Epithelial cell of proximal tubule (primary cell): ENCODE measurements at regions not wholly inside any gene's neighbourhood (a gene's known extent, or its start where the extent isn't known, plus 50 kb on each side); places are given as distances from the start of the nearest gene placed in this dataset.

Source experiments
- DNase-seq: peaks from one replicate; pipeline ENCODE4 v3.0.0-alpha.2; 2011; ENCODE audit warnings: low read depth
- H3K4me3 ChIP-seq: 2 replicates; pipeline ENCODE4 v1.5.1; 2011; ENCODE audit warnings: low read depth, mild to moderate bottlenecking, low read length
- TF ChIP-seq, protein P1 (sequence below): conservative IDR thresholded peaks from 2 replicates; pipeline ENCODE4 v1.5.1; 2012; ENCODE audit warnings: low read depth, mild to moderate bottlenecking, low read length

DNA sequence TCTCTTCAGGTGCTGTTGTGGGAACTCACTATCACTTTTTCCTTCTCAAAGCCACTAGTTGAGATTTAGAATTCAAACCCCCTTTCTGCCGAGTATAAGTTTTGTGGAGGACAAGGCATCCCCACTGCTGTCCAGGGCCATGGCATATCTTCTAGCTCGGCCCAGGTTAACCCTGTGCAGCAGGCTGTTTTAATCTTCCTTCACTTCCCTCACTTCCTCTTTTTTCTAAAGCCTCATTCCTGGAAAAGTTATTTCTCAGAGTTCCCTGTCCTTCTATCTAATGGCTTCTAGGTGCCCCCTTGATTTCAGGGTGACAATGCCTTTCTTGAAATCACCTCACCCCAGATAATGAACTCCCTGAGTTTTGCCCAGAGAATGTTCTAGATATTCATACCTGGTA lies 222.3 kb downstream of the SNX10 start:
- no peak for DNase-seq
- TF ChIP-seq, protein P1, sequence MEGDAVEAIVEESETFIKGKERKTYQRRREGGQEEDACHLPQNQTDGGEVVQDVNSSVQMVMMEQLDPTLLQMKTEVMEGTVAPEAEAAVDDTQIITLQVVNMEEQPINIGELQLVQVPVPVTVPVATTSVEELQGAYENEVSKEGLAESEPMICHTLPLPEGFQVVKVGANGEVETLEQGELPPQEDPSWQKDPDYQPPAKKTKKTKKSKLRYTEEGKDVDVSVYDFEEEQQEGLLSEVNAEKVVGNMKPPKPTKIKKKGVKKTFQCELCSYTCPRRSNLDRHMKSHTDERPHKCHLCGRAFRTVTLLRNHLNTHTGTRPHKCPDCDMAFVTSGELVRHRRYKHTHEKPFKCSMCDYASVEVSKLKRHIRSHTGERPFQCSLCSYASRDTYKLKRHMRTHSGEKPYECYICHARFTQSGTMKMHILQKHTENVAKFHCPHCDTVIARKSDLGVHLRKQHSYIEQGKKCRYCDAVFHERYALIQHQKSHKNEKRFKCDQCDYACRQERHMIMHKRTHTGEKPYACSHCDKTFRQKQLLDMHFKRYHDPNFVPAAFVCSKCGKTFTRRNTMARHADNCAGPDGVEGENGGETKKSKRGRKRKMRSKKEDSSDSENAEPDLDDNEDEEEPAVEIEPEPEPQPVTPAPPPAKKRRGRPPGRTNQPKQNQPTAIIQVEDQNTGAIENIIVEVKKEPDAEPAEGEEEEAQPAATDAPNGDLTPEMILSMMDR, result no peak

DNA sequence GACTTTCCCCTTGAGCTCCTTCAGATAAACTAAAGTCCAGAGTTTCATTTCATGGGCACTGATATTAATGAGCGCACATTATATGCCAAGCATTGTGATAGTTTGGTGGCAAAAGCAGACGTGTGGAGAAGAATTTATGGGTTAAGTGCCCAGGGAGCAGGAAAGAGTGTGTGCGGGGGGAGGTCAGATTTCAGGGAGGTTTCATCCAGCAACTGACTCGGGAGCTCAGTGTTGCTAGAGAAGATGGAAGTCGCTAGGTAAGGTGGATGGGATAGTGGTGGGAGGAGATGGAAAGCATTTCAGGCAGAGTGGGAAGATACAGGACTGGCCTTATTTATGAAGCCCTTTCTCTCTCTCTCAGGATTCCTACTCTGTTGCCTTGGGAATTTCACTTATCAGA lies 223.0 kb downstream of the SNX10 start:
- no peak for DNase-seq
- TF ChIP-seq, protein P1, result no peak
- no peak overlapping the region for H3K4me3 ChIP-seq

More for the DNA sequence above, 222.3 kb downstream of the SNX10 start:
- no peak overlapping the region for H3K4me3 ChIP-seq

DNA sequence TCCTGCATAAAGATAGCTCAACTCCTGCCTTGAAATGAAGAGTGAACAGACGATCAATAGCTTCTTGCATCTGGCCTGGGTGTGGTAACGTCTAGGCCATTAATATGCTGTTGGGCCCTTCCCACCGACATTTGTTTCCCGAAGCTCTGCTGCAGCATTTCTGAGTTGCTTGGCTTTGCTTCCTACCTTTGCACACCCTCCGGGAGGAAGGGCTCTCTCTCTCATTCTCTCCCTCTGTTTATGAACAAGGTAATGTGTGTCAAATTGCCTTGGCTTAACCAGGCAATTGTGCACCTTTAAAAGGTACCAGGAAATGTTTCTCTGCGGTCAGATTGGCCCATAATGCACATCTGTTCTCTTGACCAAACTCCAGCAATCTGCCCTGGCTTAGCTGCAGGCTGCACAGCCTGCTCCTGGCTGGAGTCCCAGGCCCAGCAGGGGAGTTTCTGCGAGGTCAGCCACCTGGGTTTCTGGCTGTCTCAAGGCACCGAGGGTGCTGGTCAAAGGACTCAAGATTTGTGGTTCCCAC lies 223.7 kb downstream of the SNX10 start:
- TF ChIP-seq, protein P1, result no peak
- DNase-seq, result no peak
- no peak overlapping the region for H3K4me3 ChIP-seq

DNA sequence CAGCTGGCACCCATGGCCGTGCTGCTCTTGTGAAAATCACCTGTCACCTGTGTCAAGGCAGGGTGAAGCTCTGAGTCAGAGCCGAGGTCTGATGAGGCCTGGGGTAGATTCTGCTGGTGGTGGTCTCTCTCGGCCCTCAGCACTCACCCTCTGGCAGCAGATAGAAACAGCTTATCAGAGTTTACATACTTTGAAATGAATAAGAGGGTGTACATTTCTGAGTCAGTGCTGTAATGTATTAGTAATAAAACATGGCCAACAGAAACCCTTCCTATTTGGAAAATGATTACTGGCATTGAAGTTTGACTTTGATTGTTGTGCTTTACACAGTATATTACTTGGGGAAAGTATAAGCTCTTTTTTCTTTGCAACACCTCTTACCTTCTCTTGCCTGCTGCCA lies 228.8 kb downstream of the SNX10 start:
- no peak for DNase-seq
- TF ChIP-seq, protein P1, result no peak

DNA sequence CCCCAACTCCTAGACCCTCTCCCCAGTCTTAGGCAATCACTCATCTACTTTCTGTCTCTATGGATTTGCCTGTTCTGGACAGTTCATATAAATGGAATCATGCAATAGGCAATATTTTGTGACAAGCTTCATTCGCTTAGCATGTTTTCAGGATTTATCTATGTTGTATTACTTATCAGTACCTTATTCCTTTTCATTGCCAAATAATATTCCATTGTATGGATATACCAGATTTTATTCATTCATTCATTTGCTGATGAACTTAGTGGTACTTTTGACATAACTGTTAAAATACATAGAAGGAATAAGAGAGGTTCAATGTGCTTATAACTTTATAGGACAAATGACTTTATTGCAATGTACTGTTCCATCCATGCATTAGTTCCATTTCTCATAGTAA lies 231.0 kb downstream of the SNX10 start:
- no peak for DNase-seq
- TF ChIP-seq, protein P1, result no peak
- no peak overlapping the region for H3K4me3 ChIP-seq

More for the DNA sequence above, 228.8 kb downstream of the SNX10 start:
- no peak overlapping the region for H3K4me3 ChIP-seq

DNA sequence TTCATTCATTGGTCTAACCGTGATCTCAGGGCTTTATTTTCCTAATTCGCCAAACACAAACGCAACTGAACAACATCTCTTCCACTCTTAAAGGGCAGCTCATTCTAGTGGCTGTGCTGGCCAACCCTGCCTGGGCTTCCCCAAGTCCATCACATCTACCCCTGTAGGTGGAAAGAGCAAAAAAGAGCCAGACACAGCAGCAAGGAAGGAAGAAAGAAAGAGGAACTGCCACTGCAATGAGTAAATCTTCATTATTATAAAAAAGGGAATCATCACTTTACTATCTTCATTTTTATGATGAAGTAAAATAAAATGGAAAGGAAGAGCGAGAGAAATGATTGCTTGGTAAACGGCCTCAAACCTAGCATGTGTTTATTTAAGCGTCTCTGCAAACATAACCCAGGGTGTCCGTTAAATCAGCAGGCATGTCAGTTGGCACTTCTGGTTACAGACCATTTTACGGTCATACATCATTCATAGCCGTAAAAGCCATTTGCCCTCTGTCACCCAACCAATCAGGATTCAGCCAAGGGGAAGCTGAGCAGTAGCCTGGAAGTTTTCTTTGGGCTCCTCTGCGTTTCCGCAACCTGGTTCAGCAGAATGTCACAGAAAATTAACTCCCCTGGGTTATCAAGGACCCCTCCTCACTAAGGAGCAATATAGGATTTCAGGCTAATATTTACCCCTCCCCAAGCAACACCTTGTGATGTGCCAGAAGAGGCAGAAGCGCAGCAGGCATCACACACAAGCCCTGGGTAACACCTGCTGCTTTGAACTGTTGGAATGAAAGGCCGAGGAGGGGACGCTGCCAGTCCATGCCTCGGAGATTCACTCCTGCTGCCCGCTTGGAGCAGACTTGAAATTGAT lies 234.0 kb downstream of the SNX10 start:
- TF ChIP-seq, protein P1, result no peak

DNA sequence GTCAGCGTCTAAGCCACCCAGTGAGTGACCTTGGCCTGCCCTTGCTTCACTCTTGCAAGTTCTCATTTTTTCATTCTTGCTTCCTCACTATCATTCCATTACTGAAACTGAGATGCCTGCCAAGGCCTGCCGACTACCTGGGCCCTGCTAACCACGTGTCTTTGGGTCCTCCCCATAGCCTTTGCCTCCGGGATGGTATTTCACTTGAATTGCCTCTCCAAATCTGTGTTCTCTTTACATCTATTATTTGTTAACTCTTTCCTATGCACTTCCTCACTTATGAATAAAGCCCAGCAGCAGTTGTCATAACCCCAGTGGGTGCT lies 234.6 kb downstream of the SNX10 start:
- no peak for DNase-seq
- TF ChIP-seq, protein P1, result no peak
- no peak overlapping the region for H3K4me3 ChIP-seq

More for the DNA sequence above, 234.0 kb downstream of the SNX10 start:
- no peak for DNase-seq
- no peak overlapping the region for H3K4me3 ChIP-seq
